SHP77 treated with DMSO at 0.1 percent for 48 hours (cell line): ENCODE measurements at regions not wholly inside any gene's neighbourhood (a gene's known extent, or its start where the extent isn't known, plus 50 kb on each side); places are given as distances from the start of the nearest gene placed in this dataset.
A peak's percentile ranks its signal among the peaks of the same experiment; 100 is the strongest.

Source experiments
- DNase-seq: peaks from one replicate; lab custom pipeline; 2025; lab: John Stamatoyannopoulos, UW

DNA sequence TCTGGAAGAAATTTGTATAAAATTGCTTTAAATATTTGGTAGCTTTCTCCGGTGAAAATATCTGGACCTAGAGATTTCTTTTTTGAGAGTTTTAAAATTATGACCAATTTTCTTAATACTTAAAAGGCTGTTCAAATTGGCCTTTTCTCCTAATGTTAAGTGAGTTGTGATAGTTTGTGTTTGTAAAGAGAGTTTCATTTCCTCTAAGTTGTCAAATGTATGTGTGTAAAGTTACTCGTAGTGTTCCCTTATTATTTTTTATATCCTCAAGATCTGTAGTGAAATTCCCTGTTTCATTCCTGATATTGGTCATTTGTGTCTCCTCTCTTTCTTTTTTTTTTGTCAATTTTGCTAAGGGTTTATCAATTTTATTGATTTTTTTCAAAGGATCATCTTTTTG lies 92.6 kb upstream of the CTNNB1 start:
- no peak for DNase-seq

DNA sequence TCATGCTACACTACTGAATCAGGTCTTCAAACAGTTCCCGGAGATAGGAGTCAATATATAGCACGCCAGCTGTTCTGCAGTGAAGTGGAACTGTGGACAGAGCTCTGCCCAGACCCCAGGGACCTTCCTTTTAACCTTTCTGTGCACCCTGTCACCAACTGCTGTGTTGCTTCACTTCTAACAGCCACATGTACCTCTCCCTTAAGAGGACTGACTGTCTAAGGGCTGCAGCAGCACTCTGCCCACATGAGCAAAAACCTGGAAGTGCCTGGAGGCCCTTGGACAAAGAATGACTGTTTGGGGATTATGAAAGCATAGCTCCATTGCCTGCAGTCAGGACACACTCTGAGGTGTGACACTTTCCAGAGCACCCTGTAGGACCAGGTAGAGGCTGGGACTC lies 88.3 kb upstream of the CTNNB1 start:
- DNase-seq: no peak

DNA sequence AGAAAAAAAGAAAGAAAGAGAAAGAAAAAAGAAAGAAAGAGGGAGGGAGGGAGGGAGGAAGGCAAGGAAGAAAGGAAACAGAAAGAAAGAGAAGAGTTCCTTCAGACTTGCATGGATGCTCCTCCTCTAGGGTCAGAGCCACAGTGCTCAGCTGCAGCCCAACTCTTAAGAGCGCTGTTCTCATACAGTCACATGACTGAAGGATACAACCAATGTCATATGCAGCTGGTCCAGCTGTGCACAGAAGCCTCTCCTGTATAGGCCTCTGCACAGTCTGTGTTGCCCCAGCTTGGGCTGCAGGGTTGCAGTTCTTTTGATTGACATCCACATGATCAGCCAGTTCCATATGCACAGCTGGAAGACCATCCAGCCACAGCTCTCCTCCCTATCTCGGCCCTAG lies 86.8 kb upstream of the CTNNB1 start:
- DNase-seq: no peak

DNA sequence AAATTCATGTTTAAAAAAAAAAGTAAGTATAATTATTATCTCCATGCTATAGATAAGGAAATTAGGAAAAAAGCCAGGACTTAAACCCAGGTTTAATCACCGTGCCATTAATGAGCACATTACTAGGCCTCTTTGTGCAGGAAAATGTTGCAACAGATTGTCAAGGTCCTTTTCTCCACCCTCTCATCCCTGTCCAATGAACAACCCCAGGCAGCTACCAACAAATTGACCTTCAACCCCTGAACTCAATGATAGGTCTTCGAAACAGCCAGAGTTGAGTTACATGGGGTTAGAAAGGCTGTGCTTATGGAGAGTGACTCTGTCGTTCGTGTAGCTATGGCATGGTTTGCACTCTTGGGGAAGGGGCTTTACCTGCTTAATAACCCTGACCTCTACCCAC lies 84.2 kb upstream of the CTNNB1 start:
- DNase-seq: no peak

- DNase-seq: no peak
These were observed 82.5 kb upstream of the CTNNB1 start for GRCh38 chr3:41116851-41117250.

DNA sequence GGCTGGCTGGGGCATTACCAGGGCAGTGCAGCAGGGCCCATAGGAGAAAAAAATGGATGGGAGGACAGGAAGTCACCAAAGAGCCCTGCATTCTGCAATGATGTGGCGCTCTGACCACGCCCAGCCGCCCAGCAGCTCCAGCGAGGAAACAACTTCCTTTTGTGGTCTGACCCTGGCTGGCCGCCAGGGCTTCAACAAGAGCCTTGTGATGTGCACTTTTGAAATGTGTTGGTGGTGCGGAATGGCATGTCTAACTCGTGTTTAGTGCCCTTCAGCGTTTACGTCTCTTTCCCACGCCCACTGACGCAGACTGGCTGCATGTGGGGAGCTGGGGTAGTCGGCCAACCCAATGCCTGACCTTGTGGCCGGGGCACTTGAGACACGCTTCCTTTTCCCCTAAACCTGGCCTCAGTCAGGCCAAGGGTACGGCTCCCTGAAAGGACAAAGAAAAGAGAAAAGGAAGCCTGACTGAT lies 81.9 kb upstream of the CTNNB1 start:
- peak; percentile 81 for DNase-seq

- no peak for DNase-seq
These were observed 80.6 kb upstream of the CTNNB1 start for GRCh38 chr3:41118461-41119390.

- no peak for DNase-seq
These were observed 78.8 kb upstream of the CTNNB1 start for GRCh38 chr3:41120460-41120859.

DNA sequence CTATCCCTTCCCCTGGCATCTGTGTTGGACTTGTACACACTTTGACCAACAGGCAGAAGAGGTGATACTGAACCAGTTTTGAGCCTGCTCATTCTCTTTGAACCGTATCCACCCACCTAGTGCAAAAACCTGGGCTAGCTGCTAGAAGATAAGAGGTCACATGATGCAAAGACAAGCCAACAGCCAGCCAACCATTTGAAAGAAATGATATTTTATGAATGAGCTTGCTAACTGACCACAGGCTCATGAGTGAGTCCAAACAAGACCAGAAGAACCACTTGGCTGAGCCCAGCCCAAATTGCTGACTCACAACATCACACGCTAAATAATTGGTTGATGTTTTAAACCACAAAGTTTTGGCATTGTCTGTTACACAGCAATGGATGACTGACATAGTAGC lies 74.0 kb upstream of the CTNNB1 start:
- no peak for DNase-seq

DNA sequence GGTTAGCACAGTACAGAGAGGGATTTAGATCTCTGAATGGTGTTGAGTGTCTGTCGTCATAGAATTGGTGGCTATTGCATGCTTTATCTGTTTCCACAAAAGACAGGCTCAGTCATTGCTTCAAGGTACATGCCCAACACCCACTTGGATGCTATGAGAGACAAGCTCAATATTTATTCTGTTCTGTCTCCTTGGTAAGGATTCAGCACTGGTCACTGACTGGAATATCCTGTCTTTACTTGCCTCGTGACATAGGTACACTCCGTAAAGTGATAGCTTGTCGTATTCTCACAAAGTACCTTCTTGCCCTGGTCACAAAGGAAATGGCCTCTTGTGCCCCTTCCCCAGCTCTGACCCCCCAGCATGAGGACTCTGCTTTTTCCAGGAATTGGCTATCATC lies 72.8 kb upstream of the CTNNB1 start:
- DNase-seq: no peak

DNA sequence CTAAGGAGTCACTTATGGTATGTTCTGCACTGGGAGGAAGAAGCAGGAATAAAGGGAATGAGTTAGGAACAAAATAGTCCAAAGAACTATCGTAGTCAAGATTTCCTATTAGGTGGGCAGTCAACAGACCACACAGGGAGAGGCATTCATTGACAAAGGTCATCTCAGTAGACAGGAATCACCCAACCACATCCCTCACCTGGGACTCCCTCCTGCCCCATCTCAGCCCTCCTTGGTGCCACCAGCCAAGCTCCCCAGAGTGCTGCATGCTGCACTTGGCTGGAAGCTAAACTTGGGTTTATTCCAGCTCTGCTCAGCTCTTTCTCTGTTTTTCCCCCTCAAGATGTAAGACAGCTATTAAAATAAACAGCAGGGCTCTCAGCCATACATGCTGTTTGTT lies 72.3 kb upstream of the CTNNB1 start:
- no peak for DNase-seq

DNA sequence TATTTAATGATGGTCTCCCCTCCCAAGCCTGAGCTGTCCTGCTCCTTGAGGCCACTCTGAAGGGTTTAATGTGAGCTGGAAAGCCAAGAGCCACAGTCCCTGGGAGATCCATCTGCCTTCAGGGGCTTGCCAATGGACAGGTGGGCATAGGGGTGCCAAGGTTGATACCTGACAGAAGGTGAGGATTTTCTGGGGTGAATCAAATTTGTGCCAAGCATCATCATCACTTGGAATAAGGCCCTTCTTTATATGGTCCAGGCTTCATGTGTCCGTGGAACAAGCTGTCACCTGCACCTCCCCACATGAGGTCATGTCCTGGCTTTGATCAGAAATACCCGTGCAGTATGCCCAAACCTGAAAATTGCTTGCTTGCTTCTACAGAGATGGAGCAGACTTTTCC lies 71.9 kb upstream of the CTNNB1 start:
- no peak for DNase-seq

- DNase-seq: no peak
These were observed 69.6 kb upstream of the CTNNB1 start for GRCh38 chr3:41129731-41130130.

- no peak for DNase-seq
These were observed 68.1 kb upstream of the CTNNB1 start for GRCh38 chr3:41131224-41131623.

- no peak for DNase-seq
These were observed 61.6 kb upstream of the CTNNB1 start for GRCh38 chr3:41137686-41138111.

DNA sequence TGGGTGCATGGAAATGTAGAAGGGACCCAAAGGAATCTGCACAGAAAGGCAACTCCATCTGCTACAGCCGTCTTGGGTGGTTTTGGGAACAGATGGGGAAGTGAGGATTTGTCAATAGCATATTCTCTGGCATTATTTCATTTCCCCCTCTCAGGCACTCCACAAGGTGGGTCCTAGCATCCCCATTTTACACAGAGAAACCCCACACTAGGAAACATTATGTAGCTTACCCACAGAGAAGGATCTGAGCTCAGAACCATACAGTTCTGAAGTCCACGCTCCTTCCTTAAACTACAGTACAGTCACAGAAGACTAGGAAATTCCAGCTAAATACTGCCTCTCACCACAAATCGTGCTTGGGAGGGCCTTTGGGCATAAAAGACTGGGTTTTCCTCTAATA lies 61.2 kb upstream of the CTNNB1 start:
- no peak for DNase-seq

DNA sequence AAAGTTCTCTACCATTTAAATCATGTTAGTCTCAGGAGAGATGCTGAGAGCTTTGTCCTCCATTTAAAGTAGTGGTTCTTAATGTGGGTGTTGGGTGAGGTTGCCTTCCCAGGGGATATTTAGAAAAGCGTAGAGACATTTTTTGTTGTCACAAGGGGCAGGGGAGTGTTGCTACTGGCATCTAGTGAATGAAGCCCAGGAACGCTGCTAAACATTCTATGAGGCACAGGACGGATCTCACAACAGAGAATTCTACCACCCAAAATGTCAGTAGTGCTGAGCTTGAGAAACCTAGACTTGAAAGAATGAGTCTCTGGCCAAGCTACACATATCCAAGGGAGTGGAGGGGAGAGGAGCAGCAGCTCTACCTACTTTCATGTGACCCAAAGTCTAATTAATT lies 60.7 kb upstream of the CTNNB1 start:
- no peak for DNase-seq

DNA sequence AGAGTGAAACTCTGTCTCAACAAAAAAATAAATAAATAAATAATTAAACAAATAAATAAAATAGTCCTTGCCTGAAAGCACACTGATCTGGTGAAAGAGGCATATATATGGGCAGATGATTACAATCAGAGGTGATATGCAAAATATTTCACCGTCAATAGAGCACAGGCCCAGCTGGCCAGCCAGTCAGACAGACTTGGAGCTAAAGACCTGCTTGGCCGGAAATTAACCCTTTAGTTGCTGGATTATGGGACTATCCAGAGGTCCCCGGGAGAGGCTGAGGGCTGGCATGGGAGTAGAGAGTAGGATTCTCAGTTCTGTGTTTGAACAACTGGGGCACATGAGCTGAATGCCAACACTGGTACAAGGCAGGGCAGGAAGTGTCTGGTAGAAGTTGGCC lies 59.1 kb upstream of the CTNNB1 start:
- no peak for DNase-seq

DNA sequence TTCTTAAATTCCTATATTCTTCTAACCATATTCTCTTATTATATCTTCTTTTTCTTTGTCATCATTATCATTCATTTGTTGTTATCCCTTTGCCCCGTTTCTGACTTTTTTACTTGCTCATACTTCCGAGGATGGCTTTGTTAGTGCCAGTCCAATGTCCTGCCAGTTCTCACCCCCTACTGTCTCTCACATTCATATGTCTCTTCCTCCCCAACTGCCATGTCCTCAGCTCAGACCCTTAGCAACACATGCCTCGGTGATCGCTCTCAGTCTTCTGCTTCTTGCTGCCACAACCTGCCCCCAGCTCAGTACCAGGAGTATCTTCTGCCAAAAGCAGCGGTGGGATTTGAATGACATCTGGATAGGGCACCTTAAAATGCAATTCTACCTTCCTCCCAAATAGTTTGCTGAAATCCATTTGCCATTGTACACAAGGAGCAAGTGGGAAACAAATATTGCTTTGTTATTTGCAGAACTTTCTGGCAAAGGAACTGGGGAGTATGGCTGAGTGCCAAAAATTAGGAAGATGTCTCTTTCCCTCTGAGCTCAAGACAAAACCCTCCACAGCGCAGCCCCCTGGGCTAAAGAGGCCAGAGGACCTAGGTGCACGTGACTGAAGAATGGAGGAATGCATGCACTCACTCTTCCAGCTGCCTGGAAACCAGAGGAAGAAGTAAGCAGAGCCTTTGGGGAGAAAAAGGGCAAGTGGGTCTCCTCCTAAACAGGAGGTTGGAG lies 57.7 kb upstream of the CTNNB1 start:
- DNase-seq: no peak

DNA sequence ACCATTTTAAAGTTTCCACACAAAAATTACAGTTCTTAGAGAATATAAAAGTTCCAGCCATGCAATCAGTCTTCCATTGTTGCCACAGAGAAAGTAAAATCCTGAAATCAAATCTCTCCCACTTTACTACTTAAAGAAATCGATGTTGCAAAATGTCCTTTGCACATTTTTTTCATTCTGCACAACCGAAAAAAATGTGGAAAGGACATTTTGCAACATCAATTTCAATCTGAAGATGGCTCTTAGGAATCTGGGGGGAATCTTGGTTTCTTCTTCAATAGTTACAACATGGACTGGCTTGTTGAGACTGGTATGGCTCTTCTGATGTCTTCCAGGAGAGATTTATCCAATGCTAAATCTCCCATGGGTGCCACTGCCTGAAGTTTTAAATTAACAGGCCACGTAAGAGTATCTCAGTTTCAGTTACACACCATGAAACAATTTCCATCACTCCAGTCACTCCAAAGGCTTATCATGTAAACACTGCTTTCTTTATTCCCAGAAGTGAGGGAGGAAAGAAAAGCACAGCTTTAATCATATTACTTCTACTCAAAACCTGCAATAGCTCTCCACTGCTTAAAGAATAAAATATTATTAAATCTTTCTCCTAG lies 55.8 kb upstream of the CTNNB1 start:
- no peak for DNase-seq

- DNase-seq: no peak
These were observed 54.7 kb upstream of the CTNNB1 start for GRCh38 chr3:41144631-41145030.

GRCh38 chr3:41148478-41148877 lies 50.8 kb upstream of the CTNNB1 start:
- DNase-seq: no peak

- no peak for DNase-seq
These were observed 50.4 kb upstream of the CTNNB1 start for GRCh38 chr3:41148901-41149300.
